GM23338 (cell line): ENCODE measurements at regions not wholly inside any gene's neighbourhood (a gene's known extent, or its start where the extent isn't known, plus 50 kb on each side); places are given as distances from the start of the nearest gene placed in this dataset.

Source experiments
- ATAC-seq: fragments of 200-7000 bp; cut with Tn5 transposase; 3 replicates; pipeline ENCODE4 v1.9.1; 2020
- DNase-seq: peaks from one replicate; pipeline ENCODE4 v3.0.0-alpha.2; 2015; ENCODE audit warnings: low spot score
- H2AFZ ChIP-seq: fragments of 200-600 bp; sonication (generic); 2 replicates; pipeline ENCODE4 v1.8.0; 2016; ENCODE audit warnings: antibody characterized with exemption, mild to moderate bottlenecking, moderate library complexity
- H3F3A ChIP-seq: fragments of 200-600 bp; sonication (generic); replicated peaks from 2 replicates; pipeline ENCODE4 v1.8.0; 2017; ENCODE audit warnings: antibody characterized with exemption, mixed run types, low read depth
- H3K27ac ChIP-seq: fragments of 200-600 bp; sonication (generic); 2 replicates; pipeline ENCODE4 v1.6.1; 2016; ENCODE audit warnings: low read depth
- H3K27me3 ChIP-seq: fragments of 200-600 bp; sonication (generic); 2 replicates; pipeline ENCODE4 v1.8.0; 2016; ENCODE audit warnings: mild to moderate bottlenecking, mixed run types, moderate library complexity; ENCODE audit not compliant: insufficient read depth
- H3K36me3 ChIP-seq: fragments of 200-600 bp; sonication (generic); 2 replicates; pipeline ENCODE4 v1.8.0; 2016; ENCODE audit warnings: mild to moderate bottlenecking; ENCODE audit not compliant: insufficient read depth
- H3K4me1 ChIP-seq: fragments of 200-600 bp; sonication (generic); 2 replicates; pipeline ENCODE4 v1.8.0; 2016; ENCODE audit warnings: mild to moderate bottlenecking, moderate library complexity; ENCODE audit not compliant: insufficient read depth
- H3K4me2 ChIP-seq: fragments of 200-600 bp; sonication (generic); 2 replicates; pipeline ENCODE4 v1.7.1; 2017; ENCODE audit warnings: mixed run types
- H3K4me3 ChIP-seq: fragments of 200-600 bp; sonication (generic); 2 replicates; pipeline ENCODE4 v1.6.1; 2016; ENCODE audit warnings: mixed run types
- H3K79me2 ChIP-seq: fragments of 200-600 bp; sonication (generic); replicated peaks from 2 replicates; pipeline ENCODE4 v1.8.0; 2017; ENCODE audit warnings: mild to moderate bottlenecking; ENCODE audit not compliant: insufficient read depth
- H3K9me2 ChIP-seq: fragments of 200-600 bp; sonication (generic); 2 replicates; pipeline ENCODE4 v1.8.0; 2017; ENCODE audit not compliant: insufficient read depth
- H4K20me1 ChIP-seq: fragments of 200-600 bp; sonication (generic); replicated peaks from 2 replicates; pipeline ENCODE4 v1.8.0; 2017; ENCODE audit warnings: mild to moderate bottlenecking; ENCODE audit not compliant: insufficient read depth
- H3K27ac Mint-ChIP-seq: 2 replicates; pipeline ENCODE4 v1.8.0; 2020; ENCODE audit warnings: inconsistent platforms, mild to moderate bottlenecking, moderate library complexity, mixed read lengths
- H3K27me3 Mint-ChIP-seq: 3 replicates; pipeline ENCODE4 v1.8.0; 2022; ENCODE audit warnings: low read depth, mild to moderate bottlenecking, moderate library complexity, mixed read lengths, inconsistent platforms; ENCODE audit not compliant: insufficient read depth, poor library complexity
- H3K36me3 Mint-ChIP-seq: 3 replicates; pipeline ENCODE4 v1.8.0; 2021; ENCODE audit warnings: low read depth, mild to moderate bottlenecking, inconsistent platforms, moderate library complexity, mixed read lengths
- H3K4me1 Mint-ChIP-seq: 3 replicates; pipeline ENCODE4 v1.8.0; 2020; ENCODE audit warnings: mild to moderate bottlenecking, inconsistent platforms, mixed read lengths
- H3K4me3 Mint-ChIP-seq: 3 replicates; pipeline ENCODE4 v1.8.0; 2021; ENCODE audit warnings: moderate library complexity, mild to moderate bottlenecking, inconsistent platforms, mixed read lengths
- H3K9me3 Mint-ChIP-seq: 3 replicates; pipeline ENCODE4 v1.8.0; 2020; ENCODE audit warnings: moderate library complexity, mild to moderate bottlenecking, inconsistent platforms, mixed read lengths
- CREB1 ChIP-seq: fragments of 250-450 bp; sonication (Bioruptor Pico); IDR thresholded peaks from 2 replicates; pipeline ENCODE4 v1.5.0; 2020; ENCODE audit warnings: low read depth, mild to moderate bottlenecking, moderate library complexity
- EZH2 ChIP-seq: fragments of 200-600 bp; sonication (generic); IDR thresholded peaks from one replicate; pipeline ENCODE4 v1.8.0; 2017; ENCODE audit warnings: antibody characterized with exemption, mild to moderate bottlenecking, low read depth; ENCODE audit not compliant: unreplicated experiment
- EZH2phosphoT487 ChIP-seq: fragments of 200-600 bp; sonication (generic); IDR thresholded peaks from one replicate; pipeline ENCODE4 v1.8.1; 2018; ENCODE audit warnings: antibody characterized with exemption; ENCODE audit not compliant: unreplicated experiment
- JUNB ChIP-seq: IDR thresholded peaks from one replicate; pipeline ENCODE4 v1.6.1; 2016; ENCODE audit warnings: antibody characterized with exemption; ENCODE audit not compliant: unreplicated experiment
- NANOG ChIP-seq: IDR thresholded peaks from 2 replicates; pipeline ENCODE4 v1.6.1; 2016; ENCODE audit warnings: antibody characterized with exemption, borderline replicate concordance
- POLR2AphosphoS5 ChIP-seq: IDR thresholded peaks from 2 replicates; pipeline ENCODE4 v1.6.1; 2016; ENCODE audit warnings: antibody characterized with exemption, low read depth
- STAT1 ChIP-seq: IDR thresholded peaks from one replicate; pipeline ENCODE4 v1.6.1; 2016; ENCODE audit warnings: antibody characterized with exemption; ENCODE audit not compliant: unreplicated experiment
- ZNF114 ChIP-seq: fragments of 250-450 bp; sonication (Bioruptor Pico); IDR thresholded peaks from 2 replicates; pipeline ENCODE4 v1.5.0; 2020; ENCODE audit warnings: mild to moderate bottlenecking, moderate library complexity
- ZNF331 ChIP-seq: fragments of 250-450 bp; sonication (Bioruptor Pico); IDR thresholded peaks from 2 replicates; pipeline ENCODE4 v1.5.0; 2020; ENCODE audit warnings: low read depth, mild to moderate bottlenecking, moderate library complexity
- TF ChIP-seq, protein P1 (sequence below): IDR thresholded peaks from 2 replicates; pipeline ENCODE4 v1.6.1; 2016; ENCODE audit warnings: antibody characterized with exemption
- TF ChIP-seq, protein P2 (sequence below): fragments of 250-450 bp; sonication (Bioruptor Pico); IDR thresholded peaks from 2 replicates; pipeline ENCODE4 v1.5.0; 2020; ENCODE audit warnings: mild to moderate bottlenecking, moderate library complexity
- TF ChIP-seq, protein P3 (sequence below), 2 experiments: fragments of 200-600 bp in 1 of 2; sonication (generic) in 1 of 2; conservative IDR thresholded peaks; 2 replicates each; pipeline versions ENCODE4 v1.5.1 to v1.6.1; 2016 to 2017; ENCODE audit warnings: antibody characterized with exemption in 2 of 2, low read depth in 2 of 2, mild to moderate bottlenecking in 2 of 2, moderate library complexity in 1 of 2

- Mint-ChIP-seq H3K4me1 (peaks cover 9% of the 10 kb centered on the region; the same call in 2 of the 3 replicates), H3K36me3 (no peaks in the 10 kb centered on the region), H3K9me3 (peaks cover 4% of the 10 kb centered on the region; the same call in 2 of the 3 replicates), H3K27ac (no peak overlapping the region), H3K27me3 (no peaks in the 10 kb centered on the region), H3K4me3 (no peak overlapping the region)
- Histone ChIP-seq H3K4me1 (no peaks in the 10 kb centered on the region), H3K79me2 (no peaks in the 10 kb centered on the region), H3K36me3 (no peaks in the 10 kb centered on the region), H3K4me2 (no peak overlapping the region), H3K27me3 (no peaks in the 10 kb centered on the region), H4K20me1 (no peaks in the 10 kb centered on the region), H3F3A (no peaks in the 10 kb centered on the region), H2AFZ (no peak overlapping the region; the same call in 1 of the 2 replicates), H3K4me3 (no peak overlapping the region), H3K9me2 (no peaks in the 10 kb centered on the region), H3K27ac (no peak overlapping the region)
- ATAC-seq, result peak; percentile 79
- TF ChIP-seq ZNF114 (CRISPR knock-in tag) (no peak), JUNB (no peak), EZH2phosphoT487 (no peak), EZH2 (no peak), STAT1 (no peak)
- DNase-seq, result peak; percentile 43
These were observed 159.7 kb upstream of the ARHGEF26 start for GRCh38 chr3:153961494-153961893.

- peaks cover 4% of the 10 kb centered on the region; the same call in 2 of the 3 replicates for H3K9me3 Mint-ChIP-seq
- Histone ChIP-seq H4K20me1 (no peaks in the 10 kb centered on the region), H3K4me1 (no peaks in the 10 kb centered on the region), H3K27ac (no peak overlapping the region), H3K4me3 (no peak overlapping the region), H3K27me3 (no peaks in the 10 kb centered on the region), H3K4me2 (no peak overlapping the region), H3K36me3 (no peaks in the 10 kb centered on the region), H3F3A (no peaks in the 10 kb centered on the region), H3K79me2 (no peaks in the 10 kb centered on the region), H2AFZ (no peak overlapping the region), H3K9me2 (no peaks in the 10 kb centered on the region)
- H3K4me1 Mint-ChIP-seq, result peaks cover 9% of the 10 kb centered on the region; the same call in 2 of the 3 replicates
- no peaks in the 10 kb centered on the region for H3K27me3 Mint-ChIP-seq
- ATAC-seq (no peak), DNase-seq (no peak)
- no peak overlapping the region for H3K27ac Mint-ChIP-seq
- no peak overlapping the region for H3K4me3 Mint-ChIP-seq
- H3K36me3 Mint-ChIP-seq, result no peaks in the 10 kb centered on the region
- TF ChIP-seq, protein P1, sequence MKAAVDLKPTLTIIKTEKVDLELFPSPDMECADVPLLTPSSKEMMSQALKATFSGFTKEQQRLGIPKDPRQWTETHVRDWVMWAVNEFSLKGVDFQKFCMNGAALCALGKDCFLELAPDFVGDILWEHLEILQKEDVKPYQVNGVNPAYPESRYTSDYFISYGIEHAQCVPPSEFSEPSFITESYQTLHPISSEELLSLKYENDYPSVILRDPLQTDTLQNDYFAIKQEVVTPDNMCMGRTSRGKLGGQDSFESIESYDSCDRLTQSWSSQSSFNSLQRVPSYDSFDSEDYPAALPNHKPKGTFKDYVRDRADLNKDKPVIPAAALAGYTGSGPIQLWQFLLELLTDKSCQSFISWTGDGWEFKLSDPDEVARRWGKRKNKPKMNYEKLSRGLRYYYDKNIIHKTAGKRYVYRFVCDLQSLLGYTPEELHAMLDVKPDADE, result no peak
- no peak for TF ChIP-seq POLR2AphosphoS5
- TF ChIP-seq EZH2, result no peak
- TF ChIP-seq, protein P2, sequence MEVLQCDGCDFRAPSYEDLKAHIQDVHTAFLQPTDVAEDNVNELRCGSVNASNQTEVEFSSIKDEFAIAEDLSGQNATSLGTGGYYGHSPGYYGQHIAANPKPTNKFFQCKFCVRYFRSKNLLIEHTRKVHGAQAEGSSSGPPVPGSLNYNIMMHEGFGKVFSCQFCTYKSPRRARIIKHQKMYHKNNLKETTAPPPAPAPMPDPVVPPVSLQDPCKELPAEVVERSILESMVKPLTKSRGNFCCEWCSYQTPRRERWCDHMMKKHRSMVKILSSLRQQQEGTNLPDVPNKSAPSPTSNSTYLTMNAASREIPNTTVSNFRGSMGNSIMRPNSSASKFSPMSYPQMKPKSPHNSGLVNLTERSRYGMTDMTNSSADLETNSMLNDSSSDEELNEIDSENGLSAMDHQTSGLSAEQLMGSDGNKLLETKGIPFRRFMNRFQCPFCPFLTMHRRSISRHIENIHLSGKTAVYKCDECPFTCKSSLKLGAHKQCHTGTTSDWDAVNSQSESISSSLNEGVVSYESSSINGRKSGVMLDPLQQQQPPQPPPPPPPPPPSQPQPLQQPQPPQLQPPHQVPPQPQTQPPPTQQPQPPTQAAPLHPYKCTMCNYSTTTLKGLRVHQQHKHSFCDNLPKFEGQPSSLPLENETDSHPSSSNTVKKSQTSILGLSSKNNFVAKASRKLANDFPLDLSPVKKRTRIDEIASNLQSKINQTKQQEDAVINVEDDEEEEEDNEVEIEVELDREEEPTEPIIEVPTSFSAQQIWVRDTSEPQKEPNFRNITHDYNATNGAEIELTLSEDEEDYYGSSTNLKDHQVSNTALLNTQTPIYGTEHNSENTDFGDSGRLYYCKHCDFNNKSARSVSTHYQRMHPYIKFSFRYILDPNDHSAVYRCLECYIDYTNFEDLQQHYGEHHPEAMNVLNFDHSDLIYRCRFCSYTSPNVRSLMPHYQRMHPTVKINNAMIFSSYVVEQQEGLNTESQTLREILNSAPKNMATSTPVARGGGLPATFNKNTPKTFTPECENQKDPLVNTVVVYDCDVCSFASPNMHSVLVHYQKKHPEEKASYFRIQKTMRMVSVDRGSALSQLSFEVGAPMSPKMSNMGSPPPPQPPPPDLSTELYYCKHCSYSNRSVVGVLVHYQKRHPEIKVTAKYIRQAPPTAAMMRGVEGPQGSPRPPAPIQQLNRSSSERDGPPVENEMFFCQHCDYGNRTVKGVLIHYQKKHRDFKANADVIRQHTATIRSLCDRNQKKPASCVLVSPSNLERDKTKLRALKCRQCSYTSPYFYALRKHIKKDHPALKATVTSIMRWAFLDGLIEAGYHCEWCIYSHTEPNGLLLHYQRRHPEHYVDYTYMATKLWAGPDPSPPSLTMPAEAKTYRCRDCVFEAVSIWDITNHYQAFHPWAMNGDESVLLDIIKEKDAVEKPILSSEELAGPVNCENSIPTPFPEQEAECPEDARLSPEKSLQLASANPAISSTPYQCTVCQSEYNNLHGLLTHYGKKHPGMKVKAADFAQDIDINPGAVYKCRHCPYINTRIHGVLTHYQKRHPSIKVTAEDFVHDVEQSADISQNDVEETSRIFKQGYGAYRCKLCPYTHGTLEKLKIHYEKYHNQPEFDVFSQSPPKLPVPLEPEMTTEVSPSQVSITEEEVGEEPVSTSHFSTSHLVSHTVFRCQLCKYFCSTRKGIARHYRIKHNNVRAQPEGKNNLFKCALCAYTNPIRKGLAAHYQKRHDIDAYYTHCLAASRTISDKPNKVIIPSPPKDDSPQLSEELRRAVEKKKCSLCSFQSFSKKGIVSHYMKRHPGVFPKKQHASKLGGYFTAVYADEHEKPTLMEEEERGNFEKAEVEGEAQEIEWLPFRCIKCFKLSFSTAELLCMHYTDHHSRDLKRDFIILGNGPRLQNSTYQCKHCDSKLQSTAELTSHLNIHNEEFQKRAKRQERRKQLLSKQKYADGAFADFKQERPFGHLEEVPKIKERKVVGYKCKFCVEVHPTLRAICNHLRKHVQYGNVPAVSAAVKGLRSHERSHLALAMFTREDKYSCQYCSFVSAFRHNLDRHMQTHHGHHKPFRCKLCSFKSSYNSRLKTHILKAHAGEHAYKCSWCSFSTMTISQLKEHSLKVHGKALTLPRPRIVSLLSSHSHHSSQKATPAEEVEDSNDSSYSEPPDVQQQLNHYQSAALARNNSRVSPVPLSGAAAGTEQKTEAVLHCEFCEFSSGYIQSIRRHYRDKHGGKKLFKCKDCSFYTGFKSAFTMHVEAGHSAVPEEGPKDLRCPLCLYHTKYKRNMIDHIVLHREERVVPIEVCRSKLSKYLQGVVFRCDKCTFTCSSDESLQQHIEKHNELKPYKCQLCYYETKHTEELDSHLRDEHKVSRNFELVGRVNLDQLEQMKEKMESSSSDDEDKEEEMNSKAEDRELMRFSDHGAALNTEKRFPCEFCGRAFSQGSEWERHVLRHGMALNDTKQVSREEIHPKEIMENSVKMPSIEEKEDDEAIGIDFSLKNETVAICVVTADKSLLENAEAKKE (CRISPR knock-in tag), result no peak
- no peak for TF ChIP-seq CREB1 (CRISPR knock-in tag)
- TF ChIP-seq, protein P3, sequence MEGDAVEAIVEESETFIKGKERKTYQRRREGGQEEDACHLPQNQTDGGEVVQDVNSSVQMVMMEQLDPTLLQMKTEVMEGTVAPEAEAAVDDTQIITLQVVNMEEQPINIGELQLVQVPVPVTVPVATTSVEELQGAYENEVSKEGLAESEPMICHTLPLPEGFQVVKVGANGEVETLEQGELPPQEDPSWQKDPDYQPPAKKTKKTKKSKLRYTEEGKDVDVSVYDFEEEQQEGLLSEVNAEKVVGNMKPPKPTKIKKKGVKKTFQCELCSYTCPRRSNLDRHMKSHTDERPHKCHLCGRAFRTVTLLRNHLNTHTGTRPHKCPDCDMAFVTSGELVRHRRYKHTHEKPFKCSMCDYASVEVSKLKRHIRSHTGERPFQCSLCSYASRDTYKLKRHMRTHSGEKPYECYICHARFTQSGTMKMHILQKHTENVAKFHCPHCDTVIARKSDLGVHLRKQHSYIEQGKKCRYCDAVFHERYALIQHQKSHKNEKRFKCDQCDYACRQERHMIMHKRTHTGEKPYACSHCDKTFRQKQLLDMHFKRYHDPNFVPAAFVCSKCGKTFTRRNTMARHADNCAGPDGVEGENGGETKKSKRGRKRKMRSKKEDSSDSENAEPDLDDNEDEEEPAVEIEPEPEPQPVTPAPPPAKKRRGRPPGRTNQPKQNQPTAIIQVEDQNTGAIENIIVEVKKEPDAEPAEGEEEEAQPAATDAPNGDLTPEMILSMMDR (conservative IDR thresholded peaks at IDR 0.05; ENCODE audit: low read depth in 2 of 2), result no peak
- TF ChIP-seq ZNF114 (CRISPR knock-in tag), result no peak
- no peak for TF ChIP-seq NANOG
- TF ChIP-seq ZNF331 (CRISPR knock-in tag), result no peak
These were observed 158.2 kb upstream of the ARHGEF26 start for GRCh38 chr3:153963012-153963411.
